ENCODE measurements at regions not wholly inside any gene's neighbourhood (a gene's known extent, or its start where the extent isn't known, plus 50 kb on each side); places are given as distances from the start of the nearest gene placed in this dataset.

DNA sequence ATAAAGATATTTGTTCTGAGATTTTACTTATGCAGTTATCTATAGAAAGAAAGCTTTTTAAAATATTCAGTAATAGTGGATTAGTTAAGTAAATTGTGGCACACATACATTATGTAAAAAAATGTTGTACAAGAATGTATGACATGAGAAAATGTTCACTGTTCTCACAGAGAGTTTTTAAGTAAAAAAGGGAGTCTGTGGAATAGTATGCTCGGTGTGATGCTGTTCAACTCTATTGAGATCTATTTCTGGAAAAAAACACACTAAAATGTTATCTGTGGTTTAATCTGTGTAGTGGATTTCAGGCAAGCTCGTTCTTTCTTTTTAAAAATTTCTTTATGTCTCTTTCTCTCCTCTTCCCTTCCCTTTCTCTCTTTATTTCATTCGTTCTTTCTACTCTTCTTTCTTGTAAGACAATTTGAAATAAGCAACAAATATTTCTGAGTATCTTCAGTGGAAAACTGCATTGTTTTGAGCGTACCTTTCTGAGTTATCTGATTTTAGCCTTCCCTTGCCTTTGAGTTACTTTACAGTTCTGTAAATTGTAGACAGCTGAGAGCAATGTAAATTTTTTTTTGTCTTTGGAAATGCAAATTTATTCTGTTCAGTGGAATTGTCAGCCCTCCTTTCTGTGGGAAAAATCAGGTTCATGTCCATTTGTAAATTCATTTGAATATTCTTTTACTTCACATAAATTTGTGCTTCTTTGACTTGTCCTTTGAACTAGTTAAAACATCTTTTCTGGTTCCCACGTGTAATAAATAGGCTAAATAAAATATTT lies 229.0 kb upstream of the NOX3 start:
- DNase-seq = no peak
- no peak overlapping the region for H3K23ac ChIP-seq (ENCODE audit: low read depth, low read length)
- dilution Hi-C loops (cut with HindIII; ENCODE audit: low sequenced_read_pairs, unreplicated experiment) = no loop called here
- no peak overlapping the region for H3K18ac ChIP-seq (ENCODE audit: low read depth, low read length)
- no peak overlapping the region for H3K4ac ChIP-seq (ENCODE audit: low read depth, low read length)
- in situ Hi-C loops (cut with MboI; ENCODE audit: low sequenced_read_pairs) = no loop called here
- H3K4me3 ChIP-seq (ENCODE audit: insufficient read depth, low read depth, low read length) = no peak overlapping the region
- no peak overlapping the region for H4K91ac ChIP-seq (ENCODE audit: insufficient read depth, low read depth, low read length)
- H3K4me2 ChIP-seq (ENCODE audit: low read depth, low read length) = no peak overlapping the region
- TF ChIP-seq NFE2L2 (IDR thresholded peaks at IDR 0.05; ENCODE audit: low read depth, low read length) = no peak
- TF ChIP-seq MAFK (IDR thresholded peaks at IDR 0.05; ENCODE audit: low read depth, low read length) = no peak
- H4K20me1 ChIP-seq (ENCODE audit: insufficient read depth, low read length) = no peaks in the 10 kb centered on the region
- ChIA-PET CTCF (no interaction called here), POLR2A (ENCODE audit: unreplicated experiment) (no interaction called here)
- H3K9me1 ChIP-seq (ENCODE audit: insufficient read depth, low read length) = no peaks in the 10 kb centered on the region
- no peak overlapping the region for H2BK15ac ChIP-seq (ENCODE audit: low read depth, low read length)
- H2AK5ac ChIP-seq (ENCODE audit: low read depth, low read length) = no peak overlapping the region
- ATAC-seq (ENCODE audit: low read depth) = no peak
- no peaks in the 10 kb centered on the region for H3K27me3 ChIP-seq (ENCODE audit: control insufficient read depth, insufficient read depth, low read length)
- no peaks in the 10 kb centered on the region for H3K36me3 ChIP-seq (ENCODE audit: control insufficient read depth, insufficient read depth, low read length)
- no peak overlapping the region for H2BK5ac ChIP-seq (ENCODE audit: low read depth, low read length, poor library complexity, severe bottlenecking)
- H4K8ac ChIP-seq (ENCODE audit: low read depth in 2 of 2, low read length in 2 of 2) = no peak overlapping the region
- no peak overlapping the region for H4K5ac ChIP-seq (ENCODE audit: low read depth, low read length)
- 100% methylated on average over 1 of the region's 5 CpGs; no CpG with 5 or more reads in 1 of the 2 experiments for WGBS, 2 experiments (ENCODE audit: extremely low coverage in 2 of 2, insufficient read length in 1 of 2)
- H3K56ac ChIP-seq (ENCODE audit: extremely low read depth, insufficient read depth, low read length) = no peak overlapping the region
- H2BK120ac ChIP-seq (ENCODE audit: low read depth, low read length) = no peak overlapping the region
- H3K4me1 ChIP-seq (ENCODE audit: control insufficient read depth, insufficient read depth, low read length) = no peaks in the 10 kb centered on the region
- no peak overlapping the region for H2AK9ac ChIP-seq (replicated peaks; ENCODE audit: low read depth, low read length, poor library complexity)
- no TSS peak for BruUV-seq (replicated peaks)
- intact Hi-C loops (cut with micrococcal nuclease) = no loop called here
- no peak overlapping the region for H2BK20ac ChIP-seq (ENCODE audit: low read depth, low read length)
- H3K27ac ChIP-seq (ENCODE audit: insufficient read depth, low read length) = no peak overlapping the region
- no peaks in the 10 kb centered on the region for H3K9me3 ChIP-seq (ENCODE audit: control insufficient read depth, insufficient read depth, low read length)
- no peaks in the 10 kb centered on the region for H3K79me1 ChIP-seq (ENCODE audit: low read depth in 1 of 2, low read length in 2 of 2)
- H3K9ac ChIP-seq (ENCODE audit: low read depth, low read length) = no peak overlapping the region
- H3K14ac ChIP-seq (replicated peaks; ENCODE audit: low read depth, low read length) = no peak overlapping the region
- no peak overlapping the region for H2AFZ ChIP-seq (replicated peaks; ENCODE audit: low read length, poor library complexity)
